GM23338 (cell line): ENCODE measurements at regions not wholly inside any gene's neighbourhood (a gene's known extent, or its start where the extent isn't known, plus 50 kb on each side); places are given as distances from the start of the nearest gene placed in this dataset.

Source experiments
- ATAC-seq: fragments of 200-7000 bp; cut with Tn5 transposase; 3 replicates; pipeline ENCODE4 v1.9.1; 2020
- DNase-seq: peaks from one replicate; pipeline ENCODE4 v3.0.0-alpha.2; 2015; ENCODE audit warnings: low spot score
- H2AFZ ChIP-seq: fragments of 200-600 bp; sonication (generic); 2 replicates; pipeline ENCODE4 v1.8.0; 2016; ENCODE audit warnings: antibody characterized with exemption, mild to moderate bottlenecking, moderate library complexity
- H3F3A ChIP-seq: fragments of 200-600 bp; sonication (generic); replicated peaks from 2 replicates; pipeline ENCODE4 v1.8.0; 2017; ENCODE audit warnings: antibody characterized with exemption, mixed run types, low read depth
- H3K27ac ChIP-seq: fragments of 200-600 bp; sonication (generic); 2 replicates; pipeline ENCODE4 v1.6.1; 2016; ENCODE audit warnings: low read depth
- H3K27me3 ChIP-seq: fragments of 200-600 bp; sonication (generic); 2 replicates; pipeline ENCODE4 v1.8.0; 2016; ENCODE audit warnings: mild to moderate bottlenecking, mixed run types, moderate library complexity; ENCODE audit not compliant: insufficient read depth
- H3K36me3 ChIP-seq: fragments of 200-600 bp; sonication (generic); 2 replicates; pipeline ENCODE4 v1.8.0; 2016; ENCODE audit warnings: mild to moderate bottlenecking; ENCODE audit not compliant: insufficient read depth
- H3K4me1 ChIP-seq: fragments of 200-600 bp; sonication (generic); 2 replicates; pipeline ENCODE4 v1.8.0; 2016; ENCODE audit warnings: mild to moderate bottlenecking, moderate library complexity; ENCODE audit not compliant: insufficient read depth
- H3K4me2 ChIP-seq: fragments of 200-600 bp; sonication (generic); 2 replicates; pipeline ENCODE4 v1.7.1; 2017; ENCODE audit warnings: mixed run types
- H3K4me3 ChIP-seq: fragments of 200-600 bp; sonication (generic); 2 replicates; pipeline ENCODE4 v1.6.1; 2016; ENCODE audit warnings: mixed run types
- H3K79me2 ChIP-seq: fragments of 200-600 bp; sonication (generic); replicated peaks from 2 replicates; pipeline ENCODE4 v1.8.0; 2017; ENCODE audit warnings: mild to moderate bottlenecking; ENCODE audit not compliant: insufficient read depth
- H3K9me2 ChIP-seq: fragments of 200-600 bp; sonication (generic); 2 replicates; pipeline ENCODE4 v1.8.0; 2017; ENCODE audit not compliant: insufficient read depth
- H4K20me1 ChIP-seq: fragments of 200-600 bp; sonication (generic); replicated peaks from 2 replicates; pipeline ENCODE4 v1.8.0; 2017; ENCODE audit warnings: mild to moderate bottlenecking; ENCODE audit not compliant: insufficient read depth
- H3K27ac Mint-ChIP-seq: 2 replicates; pipeline ENCODE4 v1.8.0; 2020; ENCODE audit warnings: inconsistent platforms, mild to moderate bottlenecking, moderate library complexity, mixed read lengths
- H3K27me3 Mint-ChIP-seq: 3 replicates; pipeline ENCODE4 v1.8.0; 2022; ENCODE audit warnings: low read depth, mild to moderate bottlenecking, moderate library complexity, mixed read lengths, inconsistent platforms; ENCODE audit not compliant: insufficient read depth, poor library complexity
- H3K36me3 Mint-ChIP-seq: 3 replicates; pipeline ENCODE4 v1.8.0; 2021; ENCODE audit warnings: low read depth, mild to moderate bottlenecking, inconsistent platforms, moderate library complexity, mixed read lengths
- H3K4me1 Mint-ChIP-seq: 3 replicates; pipeline ENCODE4 v1.8.0; 2020; ENCODE audit warnings: mild to moderate bottlenecking, inconsistent platforms, mixed read lengths
- H3K4me3 Mint-ChIP-seq: 3 replicates; pipeline ENCODE4 v1.8.0; 2021; ENCODE audit warnings: moderate library complexity, mild to moderate bottlenecking, inconsistent platforms, mixed read lengths
- H3K9me3 Mint-ChIP-seq: 3 replicates; pipeline ENCODE4 v1.8.0; 2020; ENCODE audit warnings: moderate library complexity, mild to moderate bottlenecking, inconsistent platforms, mixed read lengths
- CREB1 ChIP-seq: fragments of 250-450 bp; sonication (Bioruptor Pico); IDR thresholded peaks from 2 replicates; pipeline ENCODE4 v1.5.0; 2020; ENCODE audit warnings: low read depth, mild to moderate bottlenecking, moderate library complexity
- CTCF ChIP-seq, 2 experiments: fragments of 200-600 bp in 1 of 2; sonication (generic) in 1 of 2; conservative IDR thresholded peaks; 2 replicates each; pipeline versions ENCODE4 v1.5.1 to v1.6.1; 2016 to 2017; ENCODE audit warnings: antibody characterized with exemption in 2 of 2, low read depth in 2 of 2, mild to moderate bottlenecking in 2 of 2, moderate library complexity in 1 of 2
- ETS1 ChIP-seq: IDR thresholded peaks from 2 replicates; pipeline ENCODE4 v1.6.1; 2016; ENCODE audit warnings: antibody characterized with exemption
- EZH2 ChIP-seq: fragments of 200-600 bp; sonication (generic); IDR thresholded peaks from one replicate; pipeline ENCODE4 v1.8.0; 2017; ENCODE audit warnings: antibody characterized with exemption, mild to moderate bottlenecking, low read depth; ENCODE audit not compliant: unreplicated experiment
- EZH2phosphoT487 ChIP-seq: fragments of 200-600 bp; sonication (generic); IDR thresholded peaks from one replicate; pipeline ENCODE4 v1.8.1; 2018; ENCODE audit warnings: antibody characterized with exemption; ENCODE audit not compliant: unreplicated experiment
- JUNB ChIP-seq: IDR thresholded peaks from one replicate; pipeline ENCODE4 v1.6.1; 2016; ENCODE audit warnings: antibody characterized with exemption; ENCODE audit not compliant: unreplicated experiment
- NANOG ChIP-seq: IDR thresholded peaks from 2 replicates; pipeline ENCODE4 v1.6.1; 2016; ENCODE audit warnings: antibody characterized with exemption, borderline replicate concordance
- POLR2AphosphoS5 ChIP-seq: IDR thresholded peaks from 2 replicates; pipeline ENCODE4 v1.6.1; 2016; ENCODE audit warnings: antibody characterized with exemption, low read depth
- REST ChIP-seq: IDR thresholded peaks from one replicate; pipeline ENCODE4 v1.6.1; 2018; ENCODE audit warnings: antibody characterized with exemption; ENCODE audit not compliant: unreplicated experiment
- STAT1 ChIP-seq: IDR thresholded peaks from one replicate; pipeline ENCODE4 v1.6.1; 2016; ENCODE audit warnings: antibody characterized with exemption; ENCODE audit not compliant: unreplicated experiment
- ZNF114 ChIP-seq: fragments of 250-450 bp; sonication (Bioruptor Pico); IDR thresholded peaks from 2 replicates; pipeline ENCODE4 v1.5.0; 2020; ENCODE audit warnings: mild to moderate bottlenecking, moderate library complexity
- ZNF331 ChIP-seq: fragments of 250-450 bp; sonication (Bioruptor Pico); IDR thresholded peaks from 2 replicates; pipeline ENCODE4 v1.5.0; 2020; ENCODE audit warnings: low read depth, mild to moderate bottlenecking, moderate library complexity
- ZNF462 ChIP-seq: fragments of 250-450 bp; sonication (Bioruptor Pico); IDR thresholded peaks from 2 replicates; pipeline ENCODE4 v1.5.0; 2020; ENCODE audit warnings: mild to moderate bottlenecking, moderate library complexity

GRCh38 chr18:67142604-67143003, 373.9 kb downstream of the DSEL start:
- Histone ChIP-seq H3K4me3 (no peak overlapping the region), H3K4me1 (no peaks in the 10 kb centered on the region), H3K27ac (no peak overlapping the region), H3K36me3 (no peaks in the 10 kb centered on the region), H3K9me2 (no peaks in the 10 kb centered on the region), H2AFZ (no peak overlapping the region; the same call in 1 of the 2 replicates), H3F3A (no peaks in the 10 kb centered on the region), H4K20me1 (no peaks in the 10 kb centered on the region), H3K79me2 (no peaks in the 10 kb centered on the region), H3K27me3 (no peaks in the 10 kb centered on the region), H3K4me2 (no peak overlapping the region)
- DNase-seq (peak; percentile 17), ATAC-seq (no peak)
- H3K36me3 Mint-ChIP-seq = no peaks in the 10 kb centered on the region
- no peaks in the 10 kb centered on the region for H3K9me3 Mint-ChIP-seq
- peaks cover 7% of the 10 kb centered on the region; the same call in 2 of the 3 replicates for H3K4me1 Mint-ChIP-seq
- no peak overlapping the region for H3K4me3 Mint-ChIP-seq
- H3K27me3 Mint-ChIP-seq = peaks cover 1% of the 10 kb centered on the region
- TF ChIP-seq ZNF331 (CRISPR knock-in tag) (no peak), ZNF114 (no peak), ETS1 (no peak), CREB1 (no peak), POLR2AphosphoS5 (no peak), ZNF462 (CRISPR knock-in tag) (no peak), JUNB (no peak), CTCF (conservative IDR thresholded peaks at IDR 0.05; ENCODE audit: low read depth in 2 of 2) (no peak), EZH2phosphoT487 (no peak), REST (no peak), NANOG (no peak), STAT1 (no peak), EZH2 (no peak)
- no peak overlapping the region for H3K27ac Mint-ChIP-seq
